ENCODE measurements at regions not wholly inside any gene's neighbourhood (a gene's known extent, or its start where the extent isn't known, plus 50 kb on each side); places are given as distances from the start of the nearest gene placed in this dataset.
A peak's percentile ranks its signal among the peaks of the same experiment; 100 is the strongest.

GRCh38 chr12:89253488-89253887, 98.8 kb downstream of the DUSP6 start:
- no peak for DNase-seq

- DNase-seq = no peak
Observed at GRCh38 chr12:89252284-89252683, 100.0 kb downstream of the DUSP6 start.

DNA sequence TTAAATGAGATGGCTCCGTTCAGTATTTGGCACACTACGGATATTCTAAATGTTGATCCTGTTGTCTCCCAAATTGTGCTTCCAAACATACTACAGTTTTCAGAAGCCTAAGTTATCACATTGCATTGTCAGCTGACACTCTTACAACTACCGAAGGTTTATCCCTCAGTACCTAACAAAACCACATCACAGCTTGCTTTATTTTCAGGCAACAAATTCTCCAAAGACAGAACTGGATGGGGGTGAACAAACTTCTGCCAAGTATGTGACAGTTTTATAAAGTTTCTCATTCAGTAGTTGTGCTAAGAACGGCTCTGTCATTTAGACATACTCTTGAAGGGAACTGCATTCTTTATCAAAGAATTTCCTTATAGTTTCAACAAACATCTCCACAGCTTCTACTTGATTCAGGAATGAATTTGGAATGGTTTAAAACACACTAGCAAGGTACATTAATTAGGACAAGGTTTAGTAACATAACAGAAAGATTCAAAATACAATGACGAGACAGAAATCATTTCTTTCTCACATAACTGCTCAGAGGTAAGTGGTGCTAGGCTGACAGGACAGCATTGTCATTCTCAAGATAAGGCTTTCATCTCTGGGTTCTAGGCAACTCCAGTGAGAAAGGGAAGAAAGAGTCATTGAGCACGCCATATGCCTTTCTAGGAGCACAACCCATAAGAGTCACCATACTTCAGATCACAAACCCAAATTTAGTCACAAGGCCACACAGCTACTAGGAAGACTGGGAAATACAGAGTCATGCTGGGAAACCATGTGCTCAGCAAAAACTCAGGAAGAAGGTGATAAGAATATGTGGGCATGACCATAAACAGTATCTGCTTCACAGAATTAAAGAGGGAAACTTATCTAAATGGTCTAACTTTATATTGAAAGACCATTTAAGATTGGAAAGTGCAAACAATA, 100.7 kb downstream of the DUSP6 start:
- DNase-seq = no peak

GRCh38 chr12:89250636-89251035, 101.7 kb downstream of the DUSP6 start:
- DNase-seq = no peak

DNA sequence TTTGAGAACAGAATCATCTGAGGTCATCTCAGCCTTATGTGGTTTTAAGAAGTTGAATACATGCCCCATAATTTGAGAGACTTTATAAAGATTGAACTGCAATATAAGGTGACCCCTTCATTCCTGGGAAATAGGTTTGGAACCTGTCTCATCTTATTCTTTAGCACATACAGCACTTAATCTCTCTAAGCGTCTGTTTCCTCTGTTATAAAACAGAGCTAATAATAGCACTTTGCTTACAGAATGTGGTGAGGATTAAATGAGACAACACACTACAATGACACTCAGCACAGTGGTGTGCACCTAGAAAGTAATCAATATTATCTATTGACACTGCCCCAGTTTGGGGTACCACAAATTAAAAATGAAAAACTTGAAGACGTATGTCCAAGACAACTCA, 102.1 kb downstream of the DUSP6 start:
- DNase-seq = no peak

GRCh38 chr12:89247967-89248366, 104.3 kb downstream of the DUSP6 start:
- DNase-seq = peak in 1 of 2 donors; percentile 57

- no peak for DNase-seq
Observed at GRCh38 chr12:89247541-89247942, 104.8 kb downstream of the DUSP6 start.

DNA sequence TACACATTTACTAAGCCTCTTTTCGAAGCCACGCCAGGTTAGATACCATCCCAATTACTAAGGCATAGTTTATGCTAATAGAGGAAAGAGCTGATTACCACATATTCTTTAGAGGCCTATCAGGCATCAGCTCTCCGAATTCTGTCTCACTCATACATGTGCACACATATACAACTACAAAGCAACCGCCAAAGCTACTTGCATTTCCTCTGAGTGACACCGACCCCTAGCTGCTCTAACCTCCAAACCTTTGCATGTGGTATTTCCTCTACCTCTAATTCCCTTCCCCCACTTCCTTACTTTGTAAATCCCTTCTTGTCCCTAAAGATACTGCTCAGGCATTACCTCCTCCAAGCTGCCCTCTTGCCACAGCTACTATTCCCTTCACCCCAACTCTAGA, 107.2 kb downstream of the DUSP6 start:
- DNase-seq = no peak

DNA sequence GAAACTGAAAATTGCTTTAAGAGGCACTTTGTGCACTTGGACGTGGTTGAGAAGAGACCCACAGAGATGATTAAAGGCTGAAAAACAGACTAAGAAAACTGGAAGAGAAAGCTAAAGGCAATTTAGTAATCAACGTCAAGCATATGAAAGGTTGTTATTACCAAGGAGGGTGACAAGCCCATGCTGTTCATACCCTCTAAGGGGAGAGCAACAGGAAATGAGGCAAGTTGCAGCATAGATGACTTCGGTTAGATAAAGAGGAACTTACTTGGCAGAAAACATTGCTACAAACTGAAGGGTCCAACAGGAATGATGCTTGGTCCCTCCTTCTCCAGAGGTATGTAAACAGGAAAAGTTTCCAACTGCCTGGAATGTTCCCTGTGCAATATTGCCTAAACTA, 107.8 kb downstream of the DUSP6 start:
- peak; percentile 69 to 78 for DNase-seq

DNA sequence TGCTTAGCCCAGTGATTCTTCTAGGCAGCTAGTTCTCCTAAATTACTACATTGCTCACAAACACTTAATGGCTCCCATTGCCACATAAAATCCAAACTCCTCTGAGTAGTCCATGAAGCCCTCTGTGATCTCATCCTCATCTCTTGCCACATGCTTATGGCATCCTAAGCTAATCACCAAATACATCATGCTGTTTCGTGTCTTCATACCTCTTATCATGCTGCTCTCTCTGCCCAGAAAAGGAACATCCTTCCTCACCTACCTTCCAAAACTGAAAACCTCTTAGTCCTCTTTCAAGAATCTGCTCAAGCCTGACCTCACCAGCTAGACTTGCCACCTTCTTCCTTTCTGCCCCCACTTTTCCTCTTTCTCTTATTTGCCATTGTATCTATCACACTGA, 108.5 kb downstream of the DUSP6 start:
- DNase-seq = peak; percentile 52 to 57

GRCh38 chr12:89239534-89239933, 112.8 kb downstream of the DUSP6 start:
- no peak for DNase-seq

DNA sequence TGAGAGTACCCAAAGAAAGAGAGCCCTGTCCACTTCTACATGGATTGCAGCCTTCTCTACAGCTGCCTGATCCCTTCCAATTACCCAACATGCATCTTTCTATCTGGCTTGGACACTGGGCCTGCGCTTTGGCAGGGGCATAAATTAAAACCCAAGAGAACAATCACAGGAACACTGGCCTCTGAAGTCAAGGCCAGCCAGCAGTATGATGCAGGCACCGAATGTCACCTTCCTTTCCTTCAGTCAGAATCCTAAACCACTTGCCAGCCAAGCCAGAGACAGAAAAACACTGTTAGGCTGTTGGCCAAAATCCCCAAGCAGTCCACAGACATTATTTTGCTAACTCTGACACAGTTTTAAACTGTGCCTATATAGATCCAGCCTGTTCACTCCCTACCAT, 113.7 kb downstream of the DUSP6 start:
- DNase-seq = no peak

DNA sequence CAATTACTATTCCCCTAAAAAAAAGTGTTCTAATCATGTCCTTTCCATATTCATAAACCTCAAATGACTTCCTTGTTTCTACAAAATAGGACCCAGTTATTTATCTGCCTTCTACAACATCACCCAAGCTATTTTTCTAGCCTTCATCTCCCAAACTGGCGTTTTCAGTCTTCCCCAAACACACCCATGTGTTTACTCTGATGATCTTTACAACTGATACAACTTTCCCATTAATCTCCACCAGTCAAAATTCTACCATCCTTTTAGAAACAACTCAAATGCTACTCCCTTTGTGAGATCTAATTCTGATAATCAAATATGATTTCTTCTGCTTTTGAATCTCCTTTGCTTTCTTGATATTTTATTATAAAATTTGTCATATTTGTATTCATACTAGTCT, 114.5 kb downstream of the DUSP6 start:
- DNase-seq = no peak

DNA sequence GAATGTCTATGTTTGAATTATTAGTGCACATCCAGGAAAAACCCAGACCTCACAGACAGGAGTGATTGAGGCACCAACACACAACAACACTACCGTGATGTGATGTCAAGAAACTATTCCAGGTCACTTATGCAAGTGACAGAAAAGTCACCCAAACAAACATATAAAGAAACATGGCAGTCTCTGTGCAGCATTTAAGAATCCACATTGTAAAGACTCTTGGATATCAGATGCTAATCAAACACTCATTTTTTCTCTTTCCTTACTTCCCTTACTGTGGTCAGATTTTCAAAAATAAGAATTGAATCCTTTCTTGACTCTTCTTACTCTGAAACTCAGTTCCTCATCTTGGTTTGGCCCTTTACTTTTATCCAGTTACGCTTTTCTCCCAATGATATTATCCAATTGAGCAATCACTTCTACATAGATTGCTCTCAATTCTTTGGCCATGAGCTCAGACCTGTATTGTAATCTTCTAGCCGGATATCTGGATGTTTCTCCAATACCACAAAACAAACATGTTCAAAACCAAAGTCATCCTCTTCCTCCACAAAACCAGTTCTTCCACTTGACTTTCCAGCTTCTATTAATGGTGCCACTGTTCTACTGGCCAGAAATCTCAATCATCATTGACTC, 115.4 kb downstream of the DUSP6 start:
- DNase-seq = peak in 1 of 2 donors; percentile 22

DNA sequence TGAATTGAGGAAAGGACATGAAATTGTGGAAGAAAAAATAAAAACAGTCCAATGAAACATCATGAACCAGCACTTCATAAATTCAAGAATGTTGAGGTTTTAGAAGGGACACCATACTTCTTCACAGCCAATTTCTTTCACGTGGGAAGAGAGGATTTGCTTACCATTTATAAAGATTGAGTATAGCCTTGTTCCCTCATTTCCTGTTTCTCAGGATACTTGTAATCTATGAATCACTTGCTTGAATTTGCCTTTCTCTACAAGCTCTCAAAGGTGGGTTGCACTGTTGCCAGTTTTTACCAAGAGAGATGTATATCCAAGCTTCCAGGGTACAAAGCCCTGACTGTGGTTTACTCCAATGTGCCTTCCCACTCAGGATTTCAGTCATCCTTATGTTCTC, 116.1 kb downstream of the DUSP6 start:
- DNase-seq = peak in 1 of 2 donors; percentile 22

DNA sequence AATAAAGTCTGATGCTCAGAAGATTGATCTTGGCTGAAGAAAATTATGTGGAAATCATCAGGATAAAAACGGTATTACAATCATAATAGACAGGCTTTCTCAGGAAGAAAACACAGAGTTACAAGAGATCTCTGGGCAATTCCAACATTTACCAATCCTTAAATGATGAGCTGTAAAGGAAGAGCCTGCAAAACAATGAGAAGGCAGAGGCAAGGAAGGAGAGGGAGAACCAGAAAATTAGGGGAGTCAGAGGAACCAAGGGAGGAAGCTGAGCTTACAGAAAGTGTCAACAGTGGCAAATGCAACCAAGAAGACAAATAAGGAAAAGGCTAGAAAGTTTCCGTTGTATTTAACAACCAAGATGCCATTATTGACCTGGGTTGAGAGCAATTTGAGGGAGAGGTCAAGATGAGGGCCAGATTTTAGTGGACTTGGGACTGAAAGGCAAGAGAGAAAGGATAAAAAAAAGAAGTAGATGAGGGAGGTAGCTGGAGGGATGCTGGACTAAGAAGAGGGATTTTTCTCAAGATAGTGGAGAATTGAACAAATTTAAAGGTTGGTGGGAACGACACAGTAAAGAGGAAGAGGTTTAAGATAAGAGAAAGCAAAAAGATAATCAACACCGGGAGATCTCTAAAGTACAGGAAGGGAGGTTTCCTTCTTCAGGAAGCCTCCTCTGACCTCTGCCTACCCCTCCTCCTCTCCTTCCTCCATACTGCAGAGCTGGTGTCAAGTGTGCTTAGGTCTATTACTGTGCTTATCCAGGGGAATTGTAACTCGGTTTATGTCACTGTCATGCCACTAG, 116.9 kb downstream of the DUSP6 start:
- DNase-seq = peak; percentile 77 to 82

- DNase-seq = peak; percentile 41 to 71
Observed at GRCh38 chr12:89234324-89235114, 117.8 kb downstream of the DUSP6 start.

DNA sequence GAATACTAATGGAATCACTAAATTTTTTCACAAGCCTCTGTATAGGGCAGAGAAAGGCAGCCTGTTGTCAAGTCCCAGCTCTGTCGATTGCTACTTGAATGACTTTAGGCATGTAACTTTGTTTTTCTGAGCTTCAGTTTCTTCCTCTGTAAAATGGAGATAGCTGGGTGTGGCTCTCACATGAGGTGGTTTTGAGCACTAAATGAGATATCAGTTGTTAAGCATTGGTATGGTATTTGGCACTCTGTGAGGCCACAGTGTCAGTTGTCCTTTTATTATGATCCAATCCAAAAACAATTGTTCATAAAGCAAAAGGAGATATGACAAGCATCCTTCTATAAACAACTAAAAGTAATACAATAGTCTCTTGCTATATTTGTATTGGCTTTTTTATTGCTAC, 120.6 kb downstream of the DUSP6 start:
- DNase-seq = no peak

- no peak for DNase-seq
Observed at GRCh38 chr12:89230376-89231315, 121.7 kb downstream of the DUSP6 start.

DNA sequence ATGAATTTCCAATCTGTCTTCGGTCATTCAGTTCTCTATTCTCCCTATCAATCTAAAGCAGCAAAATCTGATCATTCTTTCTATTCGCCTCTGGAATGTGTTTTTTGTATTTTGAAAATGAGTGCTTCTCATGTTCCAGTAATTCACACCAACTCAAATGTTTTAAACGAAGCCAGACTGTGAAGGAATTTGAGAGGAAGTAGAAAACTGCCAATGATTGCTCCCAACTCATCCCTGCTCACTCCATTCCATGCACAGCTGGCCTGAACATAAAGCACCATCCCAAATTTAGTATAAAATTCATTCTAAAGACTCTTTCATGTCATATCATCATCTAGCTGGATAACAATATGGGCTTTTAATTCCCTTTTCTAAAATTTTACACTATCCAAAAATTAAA, 123.8 kb downstream of the DUSP6 start:
- no peak for DNase-seq

DNA sequence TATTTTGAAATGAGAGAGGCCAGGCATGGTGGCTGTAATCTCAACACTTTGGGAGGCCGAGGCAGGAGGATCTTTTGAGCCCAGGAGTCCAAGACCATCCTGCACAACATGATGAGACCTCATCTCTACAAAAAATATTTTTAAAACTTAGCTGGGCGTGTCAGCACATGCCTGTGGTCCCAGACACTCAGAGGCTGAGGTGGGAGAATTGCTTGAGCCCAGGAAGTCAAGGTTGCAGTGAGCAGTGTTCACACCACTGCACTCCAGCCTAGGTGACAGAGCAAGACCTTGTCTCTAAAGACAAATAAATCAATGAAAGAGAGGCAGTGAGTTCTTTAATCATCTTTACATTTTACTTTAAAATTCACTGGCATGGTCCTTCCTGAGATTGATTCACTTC, 124.5 kb downstream of the DUSP6 start:
- no peak for DNase-seq
